ENCODE measurements at regions not wholly inside any gene's neighbourhood (a gene's known extent, or its start where the extent isn't known, plus 50 kb on each side); places are given as distances from the start of the nearest gene placed in this dataset.

DNA sequence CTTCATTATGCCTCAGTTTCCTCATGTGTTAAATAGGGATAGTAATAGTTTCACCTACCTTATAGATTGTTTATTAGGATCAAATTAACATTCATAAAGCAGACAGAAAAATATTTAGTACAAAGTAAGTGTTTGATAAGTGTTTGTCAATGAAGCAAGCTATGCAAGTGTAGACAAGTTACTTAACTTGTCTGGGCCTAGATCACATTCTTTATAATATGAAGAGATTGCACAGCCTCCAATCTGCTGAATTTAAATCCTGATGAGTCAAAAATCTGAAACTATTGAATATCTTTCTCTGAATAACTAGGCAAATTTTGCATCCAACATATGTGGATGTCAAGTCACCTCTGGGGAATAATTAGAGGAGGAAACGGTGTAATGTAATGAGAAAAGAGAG is 170.5 kb downstream of the MZT1 start:
- 7% methylated on average over 1 of the region's 1 CpG for WGBS (ENCODE audit: insufficient coverage, insufficient replicate concordance, low lambda C conversion rate, missing lambda C conversion rate)
- TF ChIP-seq ZSCAN29 (IDR thresholded peaks at IDR 0.05), result no peak
- no peak for TF ChIP-seq SMC3 (IDR thresholded peaks at IDR 0.05; ENCODE audit: borderline replicate concordance, low read length)
- TF ChIP-seq IRF4 (IDR thresholded peaks at IDR 0.05; ENCODE audit: low read depth, low read length), result no peak
- TF ChIP-seq, protein P1, sequence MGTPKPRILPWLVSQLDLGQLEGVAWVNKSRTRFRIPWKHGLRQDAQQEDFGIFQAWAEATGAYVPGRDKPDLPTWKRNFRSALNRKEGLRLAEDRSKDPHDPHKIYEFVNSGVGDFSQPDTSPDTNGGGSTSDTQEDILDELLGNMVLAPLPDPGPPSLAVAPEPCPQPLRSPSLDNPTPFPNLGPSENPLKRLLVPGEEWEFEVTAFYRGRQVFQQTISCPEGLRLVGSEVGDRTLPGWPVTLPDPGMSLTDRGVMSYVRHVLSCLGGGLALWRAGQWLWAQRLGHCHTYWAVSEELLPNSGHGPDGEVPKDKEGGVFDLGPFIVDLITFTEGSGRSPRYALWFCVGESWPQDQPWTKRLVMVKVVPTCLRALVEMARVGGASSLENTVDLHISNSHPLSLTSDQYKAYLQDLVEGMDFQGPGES (IDR thresholded peaks at IDR 0.05), result no peak
- no peak for TF ChIP-seq FOXM1 (IDR thresholded peaks at IDR 0.05; ENCODE audit: low read depth, low read length)
- TF ChIP-seq ZBTB4 (CRISPR knock-in tag; IDR thresholded peaks at IDR 0.05), result no peak
- no peak for TF ChIP-seq TARDBP (IDR thresholded peaks at IDR 0.05; ENCODE audit: borderline replicate concordance)
- TF ChIP-seq ZNF687 (IDR thresholded peaks at IDR 0.05), result no peak
- TF ChIP-seq HCFC1 (IDR thresholded peaks at IDR 0.05; ENCODE audit: low read length), result no peak
- no peak for TF ChIP-seq RB1 (IDR thresholded peaks at IDR 0.05; ENCODE audit: borderline replicate concordance)
- no peak for TF ChIP-seq FOS (IDR thresholded peaks at IDR 0.05; ENCODE audit: borderline replicate concordance, extremely low read depth, insufficient read length)
- TF ChIP-seq CREB1 (IDR thresholded peaks at IDR 0.05; ENCODE audit: low read depth), result no peak
- no peak for TF ChIP-seq PKNOX1 (IDR thresholded peaks at IDR 0.05)
- TF ChIP-seq, protein P2, sequence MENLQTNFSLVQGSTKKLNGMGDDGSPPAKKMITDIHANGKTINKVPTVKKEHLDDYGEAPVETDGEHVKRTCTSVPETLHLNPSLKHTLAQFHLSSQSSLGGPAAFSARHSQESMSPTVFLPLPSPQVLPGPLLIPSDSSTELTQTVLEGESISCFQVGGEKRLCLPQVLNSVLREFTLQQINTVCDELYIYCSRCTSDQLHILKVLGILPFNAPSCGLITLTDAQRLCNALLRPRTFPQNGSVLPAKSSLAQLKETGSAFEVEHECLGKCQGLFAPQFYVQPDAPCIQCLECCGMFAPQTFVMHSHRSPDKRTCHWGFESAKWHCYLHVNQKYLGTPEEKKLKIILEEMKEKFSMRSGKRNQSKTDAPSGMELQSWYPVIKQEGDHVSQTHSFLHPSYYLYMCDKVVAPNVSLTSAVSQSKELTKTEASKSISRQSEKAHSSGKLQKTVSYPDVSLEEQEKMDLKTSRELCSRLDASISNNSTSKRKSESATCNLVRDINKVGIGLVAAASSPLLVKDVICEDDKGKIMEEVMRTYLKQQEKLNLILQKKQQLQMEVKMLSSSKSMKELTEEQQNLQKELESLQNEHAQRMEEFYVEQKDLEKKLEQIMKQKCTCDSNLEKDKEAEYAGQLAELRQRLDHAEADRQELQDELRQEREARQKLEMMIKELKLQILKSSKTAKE (IDR thresholded peaks at IDR 0.05; ENCODE audit: low read depth, poor library complexity, severe bottlenecking), result no peak
- TF ChIP-seq HDAC2 (IDR thresholded peaks at IDR 0.05), result no peak

More for the DNA sequence above, 170.5 kb downstream of the MZT1 start:
- RAD21 ChIA-PET (ENCODE audit: unreplicated experiment), result interaction anchor here (0.6 kb wide), 1 partner anchor 252 kb away, joined by 3 read pairs; no protein-coding TSS in a partner anchor
- SMC1A ChIA-PET (ENCODE audit: uncharacterized antibody, unreplicated experiment), result interaction anchor here (2.1 kb wide), 1 partner anchor 9 kb away, joined by 7 read pairs; no protein-coding TSS in a partner anchor
- Histone ChIP-seq H3K4me2 (ENCODE audit: control insufficient read depth, insufficient read depth) (no peak overlapping the region), H3K9me3 (replicated peaks; ENCODE audit: control insufficient read depth, insufficient read depth, low read length) (no peaks in the 10 kb centered on the region), H3K9ac (ENCODE audit: control insufficient read depth, insufficient read depth, low read length) (no peak overlapping the region), H4K20me1 (ENCODE audit: control insufficient read depth, insufficient read depth) (no peaks in the 10 kb centered on the region), H3K36me3 (ENCODE audit: control insufficient read depth in 2 of 2, insufficient read depth in 2 of 2, low read length in 1 of 2) (no peaks in the 10 kb centered on the region), H3K27ac (ENCODE audit: control insufficient read depth, insufficient read depth) (no peak overlapping the region), H3K27me3 (replicated peaks in 1 of 2; ENCODE audit: control insufficient read depth in 2 of 2, insufficient read depth in 2 of 2, low read length in 1 of 2) (no peaks in the 10 kb centered on the region), H2AFZ (ENCODE audit: control insufficient read depth, low read depth, low read length) (no peak overlapping the region), H3K4me3 (no peak overlapping the region), H3K4me1 (ENCODE audit: control insufficient read depth, insufficient read depth, low read length) (no peaks in the 10 kb centered on the region), H3K79me2 (ENCODE audit: control insufficient read depth, insufficient read depth, low read length) (no peaks in the 10 kb centered on the region)
- no TSS peak for BruUV-seq (replicated peaks)
- in situ Hi-C loops (cut with MboI) (no loop called here), intact Hi-C loops (cut with micrococcal nuclease; ENCODE audit: unreplicated experiment) (no loop called here)
- POLR2A ChIA-PET, result no interaction called here
- CTCF ChIA-PET, result no interaction called here
- DNase-seq (ENCODE audit: low read depth, low spot score), result no peak
- no peak for ATAC-seq
- no peak for FAIRE-seq
